Adrenal gland (tissue), 9 donors: ENCODE measurements at regions not wholly inside any gene's neighbourhood (a gene's known extent, or its start where the extent isn't known, plus 50 kb on each side); places are given as distances from the start of the nearest gene placed in this dataset.

Experiments used
- DNase-seq, 7 donors: peaks; one replicate each; pipeline ENCODE4 v3.0.0-alpha.2; 2019 to 2020
- H3K27ac ChIP-seq, 5 donors: fragments of 200-600 bp; sonication (generic) in 4 of 5; 1 replicate in 3 of 5; 2 replicates in 2 of 5; pipeline versions ENCODE4 v1.5.1 to v1.8.0; 2016 to 2020; ENCODE audit warnings: mild to moderate bottlenecking in 1 of 5
- H3K27me3 ChIP-seq: fragments of 200-600 bp; 2 replicates; pipeline ENCODE4 v1.8.0; 2021
- H3K36me3 ChIP-seq, 2 donors: fragments of 200-600 bp; replicated peaks in 1 of 2; 1 replicate in 1 of 2; 2 replicates in 1 of 2; pipeline versions ENCODE4 v1.5.1 to v1.8.0; 2018 to 2022
- H3K4me1 ChIP-seq, 2 donors: fragments of 200-600 bp; replicated peaks in 1 of 2; 1 replicate in 1 of 2; 2 replicates in 1 of 2; pipeline versions ENCODE4 v1.5.1 to v1.8.0; 2018 to 2021
- H3K4me3 ChIP-seq, 4 donors: fragments of 200-600 bp; sonication (generic) in 3 of 4; one replicate each; pipeline ENCODE4 v1.5.1; 2016 to 2018
- H3K9me3 ChIP-seq, 3 donors: fragments of 200-600 bp; sonication (generic) in 1 of 3; replicated peaks in 1 of 3; 1 replicate in 2 of 3; 2 replicates in 1 of 3; pipeline versions ENCODE4 v1.5.1 to v1.8.0; 2016 to 2021
- POLR2A ChIP-seq, 2 donors: fragments of 450-650 bp; IDR thresholded peaks; one replicate each; pipeline ENCODE4 v1.6.1; 2017; ENCODE audit warnings: antibody characterized with exemption in 2 of 2, mild to moderate bottlenecking in 2 of 2, moderate library complexity in 1 of 2
- WGBS, 4 donors: extraction: QIAGEN DNeasy Blood & Tissue Kit in 2 of 4; methylation state at CpG; one replicate each; pipeline versions ENCODE4 v1.1.5 to v1.1.7; 2013 to 2017; 5-methylcytosine and 5-hydroxymethylcytosine counted together
- intact Hi-C, 2 donors: fragments of 100-400 bp; cut with DNase I; formaldehyde crosslinking; loops; one replicate each; pipeline versions ENCODE4 v1.14.1 to v1.15.0; 2022 to 2023
- TF ChIP-seq, protein P1 (sequence below), 6 experiments: fragments of 450-650 bp in 4 of 6; fragments of 200-600 bp in 2 of 6; sonication (generic) in 1 of 6; IDR thresholded peaks; 1 replicate in 5 of 6; 2 replicates in 1 of 6; pipeline versions ENCODE4 v1.5.1 to v1.8.0; 2016 to 2021; ENCODE audit warnings: antibody characterized with exemption in 6 of 6, mild to moderate bottlenecking in 2 of 6, moderate library complexity in 1 of 6
- donor health status: healthy with polysubstance abuse.
- donor health status: Bipolar disorder and iron deficiency.
- donor health status: DM: yes; HTN: yes; CAD: no.
- donor health status: DM: no; HTN: no; CAD: no.
- donor health status: DM: no; HTN: no; CAD: no.

- intact Hi-C loops = no loop called here
- Histone ChIP-seq H3K27me3 (no peaks in the 10 kb centered on the region), H3K36me3 (no peaks in the 10 kb centered on the region), H3K27ac (no peak overlapping the region), H3K4me1 (no peaks in the 10 kb centered on the region), H3K9me3 (no peaks in the 10 kb centered on the region), H3K4me3 (no peak overlapping the region)
- DNase-seq = no peak
- TF ChIP-seq, protein P1, sequence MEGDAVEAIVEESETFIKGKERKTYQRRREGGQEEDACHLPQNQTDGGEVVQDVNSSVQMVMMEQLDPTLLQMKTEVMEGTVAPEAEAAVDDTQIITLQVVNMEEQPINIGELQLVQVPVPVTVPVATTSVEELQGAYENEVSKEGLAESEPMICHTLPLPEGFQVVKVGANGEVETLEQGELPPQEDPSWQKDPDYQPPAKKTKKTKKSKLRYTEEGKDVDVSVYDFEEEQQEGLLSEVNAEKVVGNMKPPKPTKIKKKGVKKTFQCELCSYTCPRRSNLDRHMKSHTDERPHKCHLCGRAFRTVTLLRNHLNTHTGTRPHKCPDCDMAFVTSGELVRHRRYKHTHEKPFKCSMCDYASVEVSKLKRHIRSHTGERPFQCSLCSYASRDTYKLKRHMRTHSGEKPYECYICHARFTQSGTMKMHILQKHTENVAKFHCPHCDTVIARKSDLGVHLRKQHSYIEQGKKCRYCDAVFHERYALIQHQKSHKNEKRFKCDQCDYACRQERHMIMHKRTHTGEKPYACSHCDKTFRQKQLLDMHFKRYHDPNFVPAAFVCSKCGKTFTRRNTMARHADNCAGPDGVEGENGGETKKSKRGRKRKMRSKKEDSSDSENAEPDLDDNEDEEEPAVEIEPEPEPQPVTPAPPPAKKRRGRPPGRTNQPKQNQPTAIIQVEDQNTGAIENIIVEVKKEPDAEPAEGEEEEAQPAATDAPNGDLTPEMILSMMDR (IDR thresholded peaks at IDR 0.05) = no peak
- TF ChIP-seq POLR2A (IDR thresholded peaks at IDR 0.05) = no peak
These were observed 210.5 kb upstream of the PLEKHG7 start for GRCh38 chr12:92492291-92492690.

DNA sequence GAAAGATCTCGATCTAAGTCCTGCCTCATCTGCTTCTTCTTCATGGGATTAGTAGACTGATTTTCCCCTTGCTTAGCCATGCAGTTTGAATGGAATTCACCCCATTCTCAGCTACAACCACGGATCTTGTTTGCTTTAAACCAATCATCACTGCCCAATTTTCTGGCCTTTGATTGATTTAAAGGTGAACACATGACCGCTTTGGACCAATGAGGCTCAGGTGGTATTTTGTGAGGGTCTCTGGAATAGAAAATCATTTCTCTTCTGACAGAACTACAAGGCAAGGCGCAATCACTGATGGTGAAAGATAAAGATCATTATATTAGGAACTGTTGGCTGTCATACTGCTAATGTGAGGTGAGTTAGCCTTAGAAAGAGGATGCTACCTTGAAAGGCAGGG is 213.0 kb upstream of the PLEKHG7 start:
- intact Hi-C loops = no loop called here
- 92 to 95% (median 93%) methylated on average over 4 of the region's 4 CpGs for WGBS, 4 donors
- Histone ChIP-seq H3K36me3 (no peaks in the 10 kb centered on the region), H3K4me3 (no peak overlapping the region), H3K9me3 (no peaks in the 10 kb centered on the region), H3K27me3 (no peaks in the 10 kb centered on the region), H3K27ac (no peak overlapping the region), H3K4me1 (peaks cover 0 to 11% of the 10 kb centered on the region in 2 donors)
- no peak for TF ChIP-seq POLR2A (IDR thresholded peaks at IDR 0.05)
- TF ChIP-seq, protein P1 (IDR thresholded peaks at IDR 0.05) = no peak
- no peak for DNase-seq

DNA sequence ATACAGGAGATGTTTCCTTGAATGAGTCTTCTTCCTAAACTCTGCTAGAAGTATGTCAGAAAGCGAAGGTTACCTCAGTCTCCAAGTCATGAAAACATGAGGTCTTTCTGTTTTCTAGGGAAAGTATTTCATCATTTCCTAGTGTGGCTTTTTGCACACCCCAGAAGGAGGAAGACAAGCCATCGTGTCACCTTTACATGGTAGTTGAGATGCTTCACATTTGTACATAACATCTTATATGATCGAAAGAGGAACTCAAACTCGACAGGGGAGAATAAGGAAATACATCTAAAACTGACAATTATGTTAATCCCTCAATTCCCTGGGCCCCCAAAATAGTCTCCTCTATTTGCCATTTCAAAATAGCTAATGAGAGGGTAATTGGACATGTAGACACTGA is 214.1 kb upstream of the PLEKHG7 start:
- TF ChIP-seq, protein P1 (IDR thresholded peaks at IDR 0.05) = no peak
- peaks cover 0 to 11% of the 10 kb centered on the region in 2 donors for H3K4me1 ChIP-seq
- no peak for DNase-seq
- intact Hi-C loops = no loop called here
- no peaks in the 10 kb centered on the region for H3K36me3 ChIP-seq
- H3K4me3 ChIP-seq = no peak overlapping the region
- no peak overlapping the region for H3K27ac ChIP-seq
- H3K9me3 ChIP-seq = no peaks in the 10 kb centered on the region
- H3K27me3 ChIP-seq = no peaks in the 10 kb centered on the region
- 76 to 86% (median 78%) methylated on average over 4 of the region's 4 CpGs for WGBS, 4 donors

DNA sequence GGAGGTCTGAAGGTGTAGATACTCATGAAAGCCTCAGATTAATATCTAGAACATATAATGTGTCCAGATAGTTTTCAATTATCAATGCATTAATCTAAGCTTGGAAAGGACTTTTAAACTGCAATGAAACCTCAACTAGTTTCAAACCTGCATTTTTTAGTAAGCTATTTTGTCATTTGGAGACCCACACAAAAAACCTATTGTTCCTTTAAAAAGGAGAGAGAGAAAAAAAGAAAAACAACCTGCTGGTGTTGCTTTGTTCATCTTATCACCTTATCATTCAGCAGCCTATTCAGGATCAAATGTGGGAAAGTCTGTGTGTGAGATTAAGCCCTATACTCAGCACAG is 215.7 kb upstream of the PLEKHG7 start:
- TF ChIP-seq POLR2A (IDR thresholded peaks at IDR 0.05) = no peak
- TF ChIP-seq, protein P1 (IDR thresholded peaks at IDR 0.05) = no peak
- peaks cover 0 to 11% of the 10 kb centered on the region in 2 donors for H3K4me1 ChIP-seq
- H3K4me3 ChIP-seq = no peak overlapping the region
- no peaks in the 10 kb centered on the region for H3K9me3 ChIP-seq
- no peaks in the 10 kb centered on the region for H3K27me3 ChIP-seq
- no peak for DNase-seq
- no peak overlapping the region for H3K27ac ChIP-seq
- intact Hi-C loops = no loop called here
- no peaks in the 10 kb centered on the region for H3K36me3 ChIP-seq
